PC-3 (cell line): ENCODE measurements at regions not wholly inside any gene's neighbourhood (a gene's known extent, or its start where the extent isn't known, plus 50 kb on each side); places are given as distances from the start of the nearest gene placed in this dataset.

Experiments
- EZH2 ChIP-seq: fragments of 300-600 bp; sonication (generic); IDR thresholded peaks from one replicate; pipeline ENCODE4 v1.6.1; 2017; ENCODE audit warnings: antibody characterized with exemption, mild to moderate bottlenecking, low read length; ENCODE audit not compliant: unreplicated experiment
- TF ChIP-seq, protein P1 (sequence below): fragments of 300-600 bp; sonication (generic); conservative IDR thresholded peaks from 2 replicates; pipeline ENCODE4 v1.5.1; 2017; ENCODE audit warnings: antibody characterized with exemption, low read depth, mild to moderate bottlenecking, low read length

DNA sequence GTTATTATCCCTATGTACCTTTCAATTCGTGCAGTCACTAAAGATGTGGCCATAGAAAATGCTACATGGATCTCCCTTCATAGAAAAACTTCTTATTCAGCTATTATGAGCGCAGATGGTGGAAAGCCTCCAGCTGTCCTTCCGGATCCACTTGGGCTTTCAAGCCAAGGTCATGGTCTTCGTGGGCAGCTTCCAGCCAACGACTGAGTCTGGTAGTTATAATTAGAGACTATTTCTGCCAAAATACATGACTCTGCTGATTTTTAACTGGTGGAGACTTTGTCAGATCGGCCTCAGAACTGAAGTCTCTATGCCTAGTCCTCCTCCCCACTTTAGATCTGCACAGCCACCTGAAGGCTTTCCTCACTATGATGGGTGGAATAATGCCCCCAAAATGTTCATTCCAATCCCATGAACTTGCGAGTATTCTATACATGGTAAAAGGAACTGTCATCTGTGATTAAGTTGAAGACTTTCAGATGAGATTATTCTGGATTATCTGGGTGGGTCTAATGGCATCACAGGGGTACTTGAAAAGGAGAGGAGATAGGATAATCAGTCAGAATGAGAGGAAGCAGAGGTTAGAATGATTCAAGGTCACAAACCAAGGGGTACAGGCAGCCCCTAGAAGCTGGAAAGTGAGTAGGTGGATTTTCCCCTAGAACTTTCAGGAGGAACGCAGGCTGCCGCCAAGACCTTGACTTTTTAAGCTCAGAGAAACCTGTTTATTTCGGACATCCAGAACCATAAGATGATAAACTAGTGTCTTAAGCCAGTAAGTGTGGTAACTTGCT lies 171.1 kb upstream of the CXCL13 start:
- TF ChIP-seq, protein P1, sequence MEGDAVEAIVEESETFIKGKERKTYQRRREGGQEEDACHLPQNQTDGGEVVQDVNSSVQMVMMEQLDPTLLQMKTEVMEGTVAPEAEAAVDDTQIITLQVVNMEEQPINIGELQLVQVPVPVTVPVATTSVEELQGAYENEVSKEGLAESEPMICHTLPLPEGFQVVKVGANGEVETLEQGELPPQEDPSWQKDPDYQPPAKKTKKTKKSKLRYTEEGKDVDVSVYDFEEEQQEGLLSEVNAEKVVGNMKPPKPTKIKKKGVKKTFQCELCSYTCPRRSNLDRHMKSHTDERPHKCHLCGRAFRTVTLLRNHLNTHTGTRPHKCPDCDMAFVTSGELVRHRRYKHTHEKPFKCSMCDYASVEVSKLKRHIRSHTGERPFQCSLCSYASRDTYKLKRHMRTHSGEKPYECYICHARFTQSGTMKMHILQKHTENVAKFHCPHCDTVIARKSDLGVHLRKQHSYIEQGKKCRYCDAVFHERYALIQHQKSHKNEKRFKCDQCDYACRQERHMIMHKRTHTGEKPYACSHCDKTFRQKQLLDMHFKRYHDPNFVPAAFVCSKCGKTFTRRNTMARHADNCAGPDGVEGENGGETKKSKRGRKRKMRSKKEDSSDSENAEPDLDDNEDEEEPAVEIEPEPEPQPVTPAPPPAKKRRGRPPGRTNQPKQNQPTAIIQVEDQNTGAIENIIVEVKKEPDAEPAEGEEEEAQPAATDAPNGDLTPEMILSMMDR, result no peak
- TF ChIP-seq EZH2, result no peak
